ENCODE measurements at regions not wholly inside any gene's neighbourhood (a gene's known extent, or its start where the extent isn't known, plus 50 kb on each side); places are given as distances from the start of the nearest gene placed in this dataset.

DNA sequence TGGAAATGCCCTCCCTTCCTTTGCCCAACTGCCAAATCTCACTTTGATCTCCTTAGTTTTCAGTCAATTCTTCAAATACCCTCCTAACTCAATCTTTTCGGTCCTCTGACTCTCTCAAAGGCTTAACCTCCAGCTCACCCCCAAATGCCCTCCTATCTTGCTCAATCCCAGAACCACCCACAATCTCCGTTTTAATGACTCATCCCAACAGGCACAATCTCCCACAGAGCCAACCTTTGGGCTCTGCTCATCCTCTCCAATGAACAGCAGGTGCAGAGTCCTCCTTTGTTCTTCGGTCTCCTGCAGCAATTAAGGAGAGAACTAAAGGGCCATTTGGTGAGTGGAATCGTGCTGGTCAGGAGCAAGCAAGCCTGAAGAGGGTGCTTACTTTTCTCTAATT lies 366.1 kb upstream of the CRIM1 start:
- no peak overlapping the region for H3K4me3 Mint-ChIP-seq
- peaks cover 2% of the 10 kb centered on the region for H3K9me3 Mint-ChIP-seq
- intact Hi-C loops (cut with DNase I, micrococcal nuclease): no loop called here
- TF ChIP-seq, protein P1, sequence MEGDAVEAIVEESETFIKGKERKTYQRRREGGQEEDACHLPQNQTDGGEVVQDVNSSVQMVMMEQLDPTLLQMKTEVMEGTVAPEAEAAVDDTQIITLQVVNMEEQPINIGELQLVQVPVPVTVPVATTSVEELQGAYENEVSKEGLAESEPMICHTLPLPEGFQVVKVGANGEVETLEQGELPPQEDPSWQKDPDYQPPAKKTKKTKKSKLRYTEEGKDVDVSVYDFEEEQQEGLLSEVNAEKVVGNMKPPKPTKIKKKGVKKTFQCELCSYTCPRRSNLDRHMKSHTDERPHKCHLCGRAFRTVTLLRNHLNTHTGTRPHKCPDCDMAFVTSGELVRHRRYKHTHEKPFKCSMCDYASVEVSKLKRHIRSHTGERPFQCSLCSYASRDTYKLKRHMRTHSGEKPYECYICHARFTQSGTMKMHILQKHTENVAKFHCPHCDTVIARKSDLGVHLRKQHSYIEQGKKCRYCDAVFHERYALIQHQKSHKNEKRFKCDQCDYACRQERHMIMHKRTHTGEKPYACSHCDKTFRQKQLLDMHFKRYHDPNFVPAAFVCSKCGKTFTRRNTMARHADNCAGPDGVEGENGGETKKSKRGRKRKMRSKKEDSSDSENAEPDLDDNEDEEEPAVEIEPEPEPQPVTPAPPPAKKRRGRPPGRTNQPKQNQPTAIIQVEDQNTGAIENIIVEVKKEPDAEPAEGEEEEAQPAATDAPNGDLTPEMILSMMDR (IDR thresholded peaks at IDR 0.05): no peak
- no peaks in the 10 kb centered on the region for H3K36me3 Mint-ChIP-seq (ENCODE audit: low read depth)
- Histone ChIP-seq H3K27ac (ENCODE audit: low read depth in 1 of 2, low read length in 2 of 2) (no peak overlapping the region), H3K36me3 (ENCODE audit: insufficient read depth, low read length) (no peaks in the 10 kb centered on the region), H3K9me3 (ENCODE audit: control insufficient read depth in 1 of 2, insufficient read depth in 1 of 2, low read length in 2 of 2) (no peaks in the 10 kb centered on the region), H3K4me1 (ENCODE audit: insufficient read depth, low read length) (no peaks in the 10 kb centered on the region), H3K4me3 (ENCODE audit: low read length) (no peak overlapping the region), H3K27me3 (ENCODE audit: control insufficient read depth in 1 of 2, insufficient read depth in 2 of 2, low read length in 2 of 2) (no peaks in the 10 kb centered on the region)
- no peak overlapping the region for H3K27ac Mint-ChIP-seq
- DNase-seq (no peak), ATAC-seq (ENCODE audit: poor library complexity) (no peak)
- CTCF ChIA-PET: no interaction called here
- no peaks in the 10 kb centered on the region for H3K27me3 Mint-ChIP-seq
- no peaks in the 10 kb centered on the region for H3K4me1 Mint-ChIP-seq (ENCODE audit: low read depth)
- POLR2A ChIA-PET: no interaction called here

DNA sequence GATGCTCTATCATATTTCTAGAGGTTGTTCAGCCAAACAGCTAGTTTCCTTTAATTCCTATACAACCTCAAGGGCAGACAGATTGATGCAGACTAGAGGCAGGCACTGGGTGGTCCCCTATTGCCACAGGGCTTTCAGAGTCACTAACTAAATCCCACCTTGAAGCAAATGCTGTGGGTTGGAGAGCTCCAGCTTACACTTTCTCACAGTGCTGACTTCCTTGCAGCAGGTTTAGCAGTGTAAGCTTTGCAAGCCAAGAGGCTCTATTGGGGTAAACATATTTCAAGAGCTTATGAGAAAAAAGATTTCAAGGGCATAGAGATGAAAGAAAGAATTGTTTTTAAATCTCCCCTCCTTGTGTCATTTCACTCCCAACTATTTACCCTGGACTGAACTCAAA lies 366.5 kb upstream of the CRIM1 start:
- Histone ChIP-seq H3K36me3 (ENCODE audit: insufficient read depth, low read length) (no peaks in the 10 kb centered on the region), H3K27ac (ENCODE audit: low read depth in 1 of 2, low read length in 2 of 2) (no peak overlapping the region), H3K27me3 (ENCODE audit: control insufficient read depth in 1 of 2, insufficient read depth in 2 of 2, low read length in 2 of 2) (no peaks in the 10 kb centered on the region), H3K4me3 (ENCODE audit: low read length) (no peak overlapping the region), H3K4me1 (ENCODE audit: insufficient read depth, low read length) (no peaks in the 10 kb centered on the region), H3K9me3 (ENCODE audit: control insufficient read depth in 1 of 2, insufficient read depth in 1 of 2, low read length in 2 of 2) (no peaks in the 10 kb centered on the region)
- Mint-ChIP-seq H3K36me3 (ENCODE audit: low read depth) (no peaks in the 10 kb centered on the region), H3K4me1 (ENCODE audit: low read depth) (no peaks in the 10 kb centered on the region), H3K9me3 (no peaks in the 10 kb centered on the region), H3K27me3 (no peaks in the 10 kb centered on the region), H3K4me3 (no peak overlapping the region), H3K27ac (no peak overlapping the region)
- intact Hi-C loops (cut with DNase I, micrococcal nuclease): no loop called here
- TF ChIP-seq, protein P1 (IDR thresholded peaks at IDR 0.05): no peak
- ATAC-seq (ENCODE audit: poor library complexity) (no peak), DNase-seq (no peak)
- ChIA-PET CTCF (no interaction called here), POLR2A (no interaction called here)

DNA sequence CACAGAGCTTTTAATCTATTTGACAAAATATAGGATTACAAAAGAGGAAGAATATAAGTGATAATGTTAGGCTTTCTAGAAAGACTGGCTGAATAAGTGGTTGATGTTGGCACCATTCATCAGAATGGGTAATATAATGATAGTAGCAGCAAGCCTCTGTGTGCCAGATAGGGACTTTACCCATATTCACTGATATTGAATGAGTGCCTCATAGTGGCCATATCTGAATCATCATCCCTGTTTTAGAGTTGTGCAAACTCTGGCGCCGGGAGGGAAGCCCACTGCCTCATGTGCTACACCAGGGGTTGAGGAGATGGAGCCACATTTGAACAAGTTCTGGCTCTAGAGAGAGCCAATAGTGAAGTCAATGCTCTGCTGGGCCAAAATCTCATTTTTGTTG lies 368.7 kb upstream of the CRIM1 start:
- H3K4me1 ChIP-seq (ENCODE audit: insufficient read depth, low read length): no peaks in the 10 kb centered on the region
- H3K27ac Mint-ChIP-seq: no peak overlapping the region
- no peak overlapping the region for H3K4me3 ChIP-seq (ENCODE audit: low read length)
- H3K27ac ChIP-seq (ENCODE audit: low read depth in 1 of 2, low read length in 2 of 2): no peak overlapping the region
- no peaks in the 10 kb centered on the region for H3K9me3 Mint-ChIP-seq
- no peaks in the 10 kb centered on the region for H3K36me3 Mint-ChIP-seq (ENCODE audit: low read depth)
- H3K27me3 ChIP-seq (ENCODE audit: control insufficient read depth in 1 of 2, insufficient read depth in 2 of 2, low read length in 2 of 2): no peaks in the 10 kb centered on the region
- DNase-seq (no peak), ATAC-seq (ENCODE audit: poor library complexity) (no peak)
- no peak overlapping the region for H3K4me3 Mint-ChIP-seq
- H3K9me3 ChIP-seq (ENCODE audit: control insufficient read depth in 1 of 2, insufficient read depth in 1 of 2, low read length in 2 of 2): no peaks in the 10 kb centered on the region
- intact Hi-C loops (cut with DNase I, micrococcal nuclease): no loop called here
- CTCF ChIA-PET: no interaction called here
- H3K27me3 Mint-ChIP-seq: no peaks in the 10 kb centered on the region
- POLR2A ChIA-PET: no interaction called here
- no peaks in the 10 kb centered on the region for H3K36me3 ChIP-seq (ENCODE audit: insufficient read depth, low read length)
- no peaks in the 10 kb centered on the region for H3K4me1 Mint-ChIP-seq (ENCODE audit: low read depth)
- TF ChIP-seq, protein P1 (IDR thresholded peaks at IDR 0.05): no peak

Data from CD4-positive, alpha-beta T cell (primary cell).